HepG2 (cell line): ENCODE measurements at regions not wholly inside any gene's neighbourhood (a gene's known extent, or its start where the extent isn't known, plus 50 kb on each side); places are given as distances from the start of the nearest gene placed in this dataset.

Experiments used
- ATAC-seq: fragments of 200-7000 bp; cut with Tn5 transposase; 3 replicates; pipeline ENCODE4 v1.9.1; 2020; ENCODE audit warnings: mild to moderate bottlenecking, moderate library complexity
- BruUV-seq: library from RNA; stranded (reverse); fragments of 400-500 nt; replicated peaks from 2 replicates; lab custom pipeline; 2021; lab: Mats Ljungman, UMichigan
- CTCF ChIA-PET: fragments of 300-600 bp; formaldehyde crosslinking; extraction: SDS; loops from one replicate; lab custom pipeline; 2021; ENCODE audit warnings: low total read pairs, inconsistent platforms, low intra/inter-chr PET ratio; lab: Yijun Ruan, JAX
- POLR2A ChIA-PET: fragments of 350-600 bp; sonication (Branson Sonifier 250); formaldehyde crosslinking; loops from one replicate; lab custom pipeline; 2020; ENCODE audit warnings: antibody characterized with exemption, inconsistent platforms; lab: Yijun Ruan, JAX
- DNase-seq: peaks from one replicate; pipeline ENCODE4 v3.0.0-alpha.2; 2015; ENCODE audit warnings: low spot score
- FAIRE-seq: peaks from 3 replicates; lab custom pipeline; 2011; peaks lifted over from hg19 to GRCh38; lab: Jason Lieb, UNC
- H2AFZ ChIP-seq: one replicate; pipeline ENCODE4 v1.6.1; 2011; ENCODE audit warnings: low read length, inconsistent platforms
- H3K27ac ChIP-seq: fragments of 300-600 bp; 3 replicates; pipeline ENCODE4 v1.8.0; 2011; ENCODE audit warnings: mixed run types, mild to moderate bottlenecking, mixed read lengths, low read length, inconsistent platforms; ENCODE audit not compliant: insufficient read depth; ENCODE audit errors: extremely low read length
- H3K27me3 ChIP-seq, 2 experiments: fragments of 200-600 bp in 1 of 2; 2 replicates in 1 of 2; 3 replicates in 1 of 2; pipeline versions ENCODE4 v1.6.0 to v1.8.0; 2011; ENCODE audit warnings: low read length in 2 of 2, mild to moderate bottlenecking in 2 of 2, moderate library complexity in 2 of 2, inconsistent platforms in 1 of 2; ENCODE audit not compliant: insufficient read depth in 2 of 2, control insufficient read depth in 1 of 2
- H3K36me3 ChIP-seq, 2 experiments: fragments of 200-600 bp in 1 of 2; replicated peaks in 1 of 2; 2 replicates in 1 of 2; 3 replicates in 1 of 2; pipeline versions ENCODE4 v1.5.1 to v1.8.0; 2011; ENCODE audit warnings: low read length in 2 of 2, inconsistent platforms in 1 of 2; ENCODE audit not compliant: insufficient read depth in 2 of 2, control insufficient read depth in 1 of 2
- H3K4me1 ChIP-seq: 2 replicates; pipeline ENCODE4 v1.5.1; 2012; ENCODE audit warnings: low read length, inconsistent platforms; ENCODE audit not compliant: insufficient read depth
- H3K4me2 ChIP-seq: 2 replicates; pipeline ENCODE4 v1.6.0; 2011; ENCODE audit warnings: low read depth, low read length, inconsistent platforms
- H3K4me3 ChIP-seq, 3 experiments: fragments of 200-600 bp in 1 of 3; sonication (generic), shearing (Covaris generic) in 1 of 3; replicated peaks in 1 of 3; 2 replicates each; pipeline ENCODE4 v1.5.1; 2011 to 2016; ENCODE audit warnings: low read length in 3 of 3, inconsistent platforms in 2 of 3, low read depth in 2 of 3, mild to moderate bottlenecking in 2 of 3, control low read depth in 1 of 3, mixed read lengths in 1 of 3; ENCODE audit not compliant: insufficient read depth in 1 of 3
- H3K79me2 ChIP-seq: one replicate; pipeline ENCODE4 v1.6.1; 2011; ENCODE audit warnings: low read length, inconsistent platforms; ENCODE audit not compliant: insufficient read depth
- H3K9ac ChIP-seq: 2 replicates; pipeline ENCODE4 v1.6.0; 2011; ENCODE audit warnings: mild to moderate bottlenecking, low read depth, low read length, inconsistent platforms; ENCODE audit not compliant: insufficient read depth
- H3K9me3 ChIP-seq: 2 replicates; pipeline ENCODE4 v1.5.1; 2012; ENCODE audit warnings: mild to moderate bottlenecking, low read length
- H4K20me1 ChIP-seq: 2 replicates; pipeline ENCODE4 v1.6.0; 2011; ENCODE audit warnings: inconsistent platforms, mild to moderate bottlenecking, low read length, moderate library complexity; ENCODE audit not compliant: insufficient read depth
- E2F1 ChIP-seq: sonication (generic); formaldehyde crosslinking; IDR thresholded peaks from 2 replicates; pipeline ENCODE4 v1.5.0; 2020; ENCODE audit warnings: missing genetic modification reagents
- MAZ ChIP-seq, 2 experiments: sonication (generic) in 1 of 2; formaldehyde crosslinking in 1 of 2; IDR thresholded peaks; 2 replicates each; pipeline versions ENCODE4 v1.5.0 to v1.6.1; 2012 to 2020; ENCODE audit warnings: low read depth in 2 of 2, mild to moderate bottlenecking in 2 of 2, borderline replicate concordance in 1 of 2, improper control_type of control experiment in 1 of 2, low read length in 1 of 2, missing genetic modification reagents in 1 of 2, moderate library complexity in 1 of 2
- NFRKB ChIP-seq: fragments of 450-650 bp; IDR thresholded peaks from 2 replicates; pipeline ENCODE4 v1.6.1; 2017
- PHB2 ChIP-seq: fragments of 450-650 bp; IDR thresholded peaks from 2 replicates; pipeline ENCODE4 v1.6.1; 2018; ENCODE audit not compliant: partially characterized antibody
- POGZ ChIP-seq: sonication (generic); formaldehyde crosslinking; IDR thresholded peaks from 2 replicates; pipeline ENCODE4 v1.4.0; 2020; ENCODE audit warnings: mild to moderate bottlenecking, missing genetic modification reagents
- SMAD9 ChIP-seq: sonication (generic); formaldehyde crosslinking; IDR thresholded peaks from 2 replicates; pipeline ENCODE4 v1.5.1; 2020; ENCODE audit warnings: mild to moderate bottlenecking, missing genetic modification reagents
- ZNF260 ChIP-seq: sonication (generic); formaldehyde crosslinking; IDR thresholded peaks from 2 replicates; pipeline ENCODE4 v1.4.0; 2020; ENCODE audit warnings: missing genetic modification reagents, low read depth, mild to moderate bottlenecking, borderline replicate concordance
- ZNF44 ChIP-seq: sonication (generic); formaldehyde crosslinking; IDR thresholded peaks from 2 replicates; pipeline ENCODE4 v1.5.1; 2020; ENCODE audit warnings: mild to moderate bottlenecking, missing genetic modification reagents
- ZNF557 ChIP-seq: sonication (generic); formaldehyde crosslinking; IDR thresholded peaks from 2 replicates; pipeline ENCODE4 v1.4.0; 2020; ENCODE audit warnings: missing genetic modification reagents
- ZXDC ChIP-seq: sonication (generic); formaldehyde crosslinking; IDR thresholded peaks from 2 replicates; pipeline ENCODE4 v1.5.0; 2020; ENCODE audit warnings: mild to moderate bottlenecking, missing genetic modification reagents
- WGBS: methylation state at CpG from one replicate; pipeline ENCODE4 v1.1.6; 2017; ENCODE audit warnings: low lambda C conversion rate; 5-methylcytosine and 5-hydroxymethylcytosine counted together
- in situ Hi-C: cut with HindIII; loops from 2 replicates; pipeline ENCODE4 v1.10.0; 2017; ENCODE audit warnings: low pct_unique_long_range_greater_than_20kb; ENCODE audit not compliant: extremely low pct_ligation_motif_present
- intact Hi-C: fragments of 100-400 bp; cut with micrococcal nuclease; formaldehyde crosslinking; loops from one replicate; pipeline ENCODE4 v1.10.0; 2022; ENCODE audit not compliant: unreplicated experiment
- TF ChIP-seq, protein P1 (sequence below): sonication (generic); formaldehyde crosslinking; IDR thresholded peaks from 2 replicates; pipeline ENCODE4 v1.5.0; 2020; ENCODE audit warnings: mild to moderate bottlenecking, missing genetic modification reagents, borderline replicate concordance
- TF ChIP-seq, protein P2 (sequence below): sonication (generic); formaldehyde crosslinking; IDR thresholded peaks from 2 replicates; pipeline ENCODE4 v1.8.0; 2022; ENCODE audit warnings: low read depth, missing genetic modification reagents

- TF ChIP-seq E2F1 (CRISPR knock-in tag) (no peak), SMAD9 (CRISPR knock-in tag) (no peak)
These were observed 487.6 kb downstream of the ZWINT start (continued) for GRCh38 chr10:55873485-55873884.

DNA sequence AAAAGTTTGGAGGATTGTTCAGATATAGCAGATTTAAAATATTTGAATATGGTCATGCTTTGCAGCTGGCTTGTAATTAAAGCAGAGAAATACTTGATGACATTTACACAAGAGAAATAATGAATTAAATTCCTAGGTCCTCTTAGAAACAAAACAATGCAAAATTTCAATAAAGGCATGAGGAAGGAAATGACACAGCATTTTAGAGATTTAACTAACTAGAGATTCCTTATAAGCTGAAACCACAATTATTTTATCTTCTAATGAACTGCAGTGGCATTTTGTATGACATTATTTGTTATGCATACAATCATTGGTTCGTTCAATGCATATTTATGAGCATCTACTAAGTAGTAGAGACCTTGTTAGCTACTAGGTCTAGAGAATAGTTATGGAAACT lies 490.9 kb downstream of the ZWINT start:
- no peaks in the 10 kb centered on the region for H3K4me1 ChIP-seq
- no peak for FAIRE-seq
- no peaks in the 10 kb centered on the region for H4K20me1 ChIP-seq
- H3K27me3 ChIP-seq = no peaks in the 10 kb centered on the region
- no peaks in the 10 kb centered on the region for H3K79me2 ChIP-seq
- no peaks in the 10 kb centered on the region for H3K36me3 ChIP-seq
- no peak overlapping the region for H2AFZ ChIP-seq
- ATAC-seq = no peak
- ChIA-PET POLR2A (no interaction called here), CTCF (no interaction called here)
- WGBS = 0% methylated on average over 1 of the region's 1 CpG
- no peak for DNase-seq
- H3K27ac ChIP-seq = no peak overlapping the region
- intact Hi-C loops (no loop called here), in situ Hi-C loops (no loop called here)
- TF ChIP-seq NFRKB (no peak), PHB2 (no peak), ZNF557 (CRISPR knock-in tag) (no peak), MAZ (IDR thresholded peaks at IDR 0.05; ENCODE audit: borderline replicate concordance, low read depth, low read length) (no peak), MAZ (CRISPR knock-in tag; IDR thresholded peaks at IDR 0.05; ENCODE audit: low read depth) (no peak), ZNF44 (CRISPR knock-in tag) (no peak), ZNF260 (CRISPR knock-in tag) (no peak), ZXDC (no peak), POGZ (no peak)
- TF ChIP-seq, protein P1, sequence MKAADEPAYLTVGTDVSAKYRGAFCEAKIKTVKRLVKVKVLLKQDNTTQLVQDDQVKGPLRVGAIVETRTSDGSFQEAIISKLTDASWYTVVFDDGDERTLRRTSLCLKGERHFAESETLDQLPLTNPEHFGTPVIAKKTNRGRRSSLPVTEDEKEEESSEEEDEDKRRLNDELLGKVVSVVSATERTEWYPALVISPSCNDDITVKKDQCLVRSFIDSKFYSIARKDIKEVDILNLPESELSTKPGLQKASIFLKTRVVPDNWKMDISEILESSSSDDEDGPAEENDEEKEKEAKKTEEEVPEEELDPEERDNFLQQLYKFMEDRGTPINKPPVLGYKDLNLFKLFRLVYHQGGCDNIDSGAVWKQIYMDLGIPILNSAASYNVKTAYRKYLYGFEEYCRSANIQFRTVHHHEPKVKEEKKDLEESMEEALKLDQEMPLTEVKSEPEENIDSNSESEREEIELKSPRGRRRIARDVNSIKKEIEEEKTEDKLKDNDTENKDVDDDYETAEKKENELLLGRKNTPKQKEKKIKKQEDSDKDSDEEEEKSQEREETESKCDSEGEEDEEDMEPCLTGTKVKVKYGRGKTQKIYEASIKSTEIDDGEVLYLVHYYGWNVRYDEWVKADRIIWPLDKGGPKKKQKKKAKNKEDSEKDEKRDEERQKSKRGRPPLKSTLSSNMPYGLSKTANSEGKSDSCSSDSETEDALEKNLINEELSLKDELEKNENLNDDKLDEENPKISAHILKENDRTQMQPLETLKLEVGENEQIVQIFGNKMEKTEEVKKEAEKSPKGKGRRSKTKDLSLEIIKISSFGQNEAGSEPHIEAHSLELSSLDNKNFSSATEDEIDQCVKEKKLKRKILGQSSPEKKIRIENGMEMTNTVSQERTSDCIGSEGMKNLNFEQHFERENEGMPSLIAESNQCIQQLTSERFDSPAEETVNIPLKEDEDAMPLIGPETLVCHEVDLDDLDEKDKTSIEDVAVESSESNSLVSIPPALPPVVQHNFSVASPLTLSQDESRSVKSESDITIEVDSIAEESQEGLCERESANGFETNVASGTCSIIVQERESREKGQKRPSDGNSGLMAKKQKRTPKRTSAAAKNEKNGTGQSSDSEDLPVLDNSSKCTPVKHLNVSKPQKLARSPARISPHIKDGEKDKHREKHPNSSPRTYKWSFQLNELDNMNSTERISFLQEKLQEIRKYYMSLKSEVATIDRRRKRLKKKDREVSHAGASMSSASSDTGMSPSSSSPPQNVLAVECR (CRISPR knock-in tag) = no peak
- TF ChIP-seq, protein P2, sequence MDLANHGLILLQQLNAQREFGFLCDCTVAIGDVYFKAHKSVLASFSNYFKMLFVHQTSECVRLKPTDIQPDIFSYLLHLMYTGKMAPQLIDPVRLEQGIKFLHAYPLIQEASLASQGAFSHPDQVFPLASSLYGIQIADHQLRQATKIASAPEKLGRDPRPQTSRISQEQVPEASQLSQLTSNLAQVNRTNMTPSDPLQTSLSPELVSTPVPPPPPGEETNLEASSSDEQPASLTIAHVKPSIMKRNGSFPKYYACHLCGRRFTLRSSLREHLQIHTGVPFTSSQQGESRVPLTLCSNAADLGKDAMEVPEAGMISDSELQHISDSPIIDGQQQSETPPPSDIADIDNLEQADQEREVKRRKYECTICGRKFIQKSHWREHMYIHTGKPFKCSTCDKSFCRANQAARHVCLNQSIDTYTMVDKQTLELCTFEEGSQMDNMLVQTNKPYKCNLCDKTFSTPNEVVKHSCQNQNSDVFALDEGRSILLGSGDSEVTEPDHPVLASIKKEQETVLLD (CRISPR knock-in tag) = no peak
- BruUV-seq = no TSS peak
- H3K9ac ChIP-seq = no peak overlapping the region
- H3K4me2 ChIP-seq = no peak overlapping the region
- H3K4me3 ChIP-seq = no peak overlapping the region
- H3K9me3 ChIP-seq = no peaks in the 10 kb centered on the region
